Skin epidermis (tissue), 12 donors: ENCODE measurements at regions not wholly inside any gene's neighbourhood (a gene's known extent, or its start where the extent isn't known, plus 50 kb on each side); places are given as distances from the start of the nearest gene placed in this dataset.
"Not testable (repeated sequence)": the region's sequence is repeated elsewhere in the genome, so short reads cannot be mapped to it uniquely, and the experiment has no call there.

Experiments
- H3K27ac ChIP-seq, 21 experiments: fragments of 200-600 bp; sonication (generic) in 11 of 21; one replicate each; pipeline ENCODE4 v1.5.0; 2020; ENCODE audit warnings: mild to moderate bottlenecking in 3 of 21, inconsistent platforms in 2 of 21, moderate library complexity in 2 of 21
- H3K4me3 ChIP-seq, 7 experiments: fragments of 200-600 bp; sonication (generic) in 2 of 7; one replicate each; pipeline ENCODE4 v1.5.0; 2020; ENCODE audit warnings: inconsistent platforms in 2 of 7, mild to moderate bottlenecking in 2 of 7, moderate library complexity in 1 of 7

DNA sequence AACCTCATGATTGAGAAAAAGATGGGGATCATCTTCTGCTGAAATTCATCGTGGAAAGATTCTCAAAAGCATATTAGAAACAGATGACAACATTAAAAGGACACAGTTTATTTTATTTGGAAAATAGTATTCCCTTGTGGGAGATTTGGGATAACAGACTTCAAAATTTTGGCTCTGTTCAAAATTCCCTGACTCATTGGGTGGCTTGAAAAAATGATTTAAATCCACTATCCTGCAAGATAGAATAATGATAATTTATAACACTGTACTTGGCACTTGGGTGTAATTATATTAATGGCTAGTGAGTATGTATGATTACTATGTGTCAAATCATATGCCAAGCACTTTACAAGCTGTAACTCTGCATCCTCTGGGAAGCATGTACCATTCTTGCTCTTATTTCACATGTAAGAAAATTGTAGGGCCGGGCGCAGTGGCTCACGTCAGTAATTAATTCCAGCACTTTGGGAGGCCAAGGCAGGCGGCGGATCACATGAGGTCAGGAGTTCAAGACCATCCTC, 128.8 kb downstream of the LMNTD1 start:
- H3K4me3 ChIP-seq = no peak overlapping the region
- no peak overlapping the region for H3K27ac ChIP-seq

DNA sequence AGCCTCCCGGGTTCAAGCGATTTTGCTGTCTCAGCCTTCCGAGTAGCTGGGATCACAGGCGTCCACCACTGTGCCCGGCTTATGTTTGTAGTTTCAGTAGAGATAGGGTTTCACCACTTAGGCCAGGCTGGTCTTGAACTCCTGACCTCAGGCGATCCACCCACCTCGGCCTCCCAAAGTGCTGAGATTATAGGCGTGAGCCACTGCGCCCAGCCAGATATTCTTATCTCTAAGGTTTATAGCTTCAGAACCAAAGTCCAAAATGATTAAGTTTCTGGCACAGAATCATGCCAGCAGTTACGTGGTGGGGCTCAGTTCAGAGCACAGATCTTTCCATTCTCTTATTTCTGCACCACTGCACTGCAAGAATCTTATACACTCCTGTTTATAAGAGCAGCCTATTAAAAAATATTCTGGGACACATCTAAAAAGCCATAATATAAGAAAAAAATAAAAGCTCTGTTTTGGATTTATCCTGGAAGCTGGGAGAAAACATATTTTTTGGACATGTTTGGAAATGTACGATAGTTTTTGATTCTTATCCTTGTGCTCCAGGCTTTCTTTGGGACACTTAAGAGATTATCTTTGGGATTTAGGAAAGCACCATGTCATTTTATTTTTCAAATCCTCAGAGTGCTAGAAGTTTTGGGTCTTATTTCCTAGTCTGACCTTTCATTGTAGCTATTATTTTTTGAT, 129.6 kb downstream of the LMNTD1 start:
- H3K4me3 ChIP-seq = no peak overlapping the region
- H3K27ac ChIP-seq = no peak overlapping the region

DNA sequence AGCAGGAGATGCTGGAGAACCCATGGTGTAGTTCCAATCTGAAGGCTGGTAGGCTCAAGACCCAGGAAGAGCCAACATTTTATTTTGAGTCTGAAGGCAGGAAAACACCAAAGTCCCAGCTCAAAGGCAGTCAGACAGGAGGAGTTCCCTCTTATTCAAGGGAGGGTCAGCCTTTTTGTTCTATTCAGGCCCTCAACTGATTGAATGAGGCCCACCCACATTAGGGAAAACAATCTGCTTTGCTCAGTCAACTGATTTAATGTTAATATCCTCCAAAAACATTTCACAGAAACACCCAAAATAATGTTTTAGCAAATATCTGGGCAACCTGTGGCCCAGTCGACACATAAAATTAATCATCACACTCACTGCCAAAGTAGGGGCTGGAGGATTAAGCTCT, 130.8 kb downstream of the LMNTD1 start:
- Histone ChIP-seq H3K4me3 (no peak overlapping the region), H3K27ac (no peak overlapping the region)

DNA sequence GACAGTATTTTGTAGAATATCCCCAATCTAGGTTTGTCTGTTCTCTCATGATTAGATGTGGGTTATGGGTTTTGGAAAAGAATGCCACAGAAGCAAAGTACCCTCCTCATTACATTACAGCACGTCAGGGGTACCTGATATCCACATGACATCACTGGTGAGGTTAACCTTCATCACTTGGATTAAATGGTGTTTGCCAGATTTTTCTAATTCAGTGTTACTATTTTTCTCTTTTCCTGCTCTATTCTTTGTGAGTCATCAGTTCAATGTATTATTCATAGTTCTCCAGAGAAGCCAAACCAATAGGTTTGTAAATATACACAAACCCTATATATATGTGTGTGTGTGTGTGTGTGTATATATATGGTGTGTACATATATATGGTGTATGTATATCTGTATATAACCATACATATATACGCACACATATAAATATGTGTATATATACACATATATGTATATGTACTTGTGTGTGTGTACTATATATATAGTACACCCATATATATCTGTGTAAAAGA, 131.4 kb downstream of the LMNTD1 start:
- Histone ChIP-seq H3K27ac (no peak overlapping the region), H3K4me3 (no peak overlapping the region)

DNA sequence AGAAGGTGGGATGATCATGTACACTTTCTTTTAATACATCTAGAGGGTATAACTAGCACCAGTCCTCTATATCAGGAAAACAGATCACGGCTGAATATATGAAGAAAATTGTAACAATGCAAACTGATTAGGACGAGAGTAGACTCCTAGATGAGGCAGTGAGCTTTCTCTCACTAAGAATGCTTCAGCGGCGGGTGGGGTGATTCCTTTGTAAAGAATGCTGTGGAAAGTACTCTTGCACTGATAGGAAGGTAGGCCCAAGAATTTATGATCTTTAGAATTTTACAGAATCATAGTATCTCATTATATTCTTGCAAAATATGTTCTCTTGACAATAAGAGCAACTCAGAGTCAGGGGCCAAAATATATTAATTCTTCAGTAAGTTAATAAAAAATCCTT, 133.0 kb downstream of the LMNTD1 start:
- Histone ChIP-seq H3K4me3 (no peak overlapping the region), H3K27ac (no peak overlapping the region)

DNA sequence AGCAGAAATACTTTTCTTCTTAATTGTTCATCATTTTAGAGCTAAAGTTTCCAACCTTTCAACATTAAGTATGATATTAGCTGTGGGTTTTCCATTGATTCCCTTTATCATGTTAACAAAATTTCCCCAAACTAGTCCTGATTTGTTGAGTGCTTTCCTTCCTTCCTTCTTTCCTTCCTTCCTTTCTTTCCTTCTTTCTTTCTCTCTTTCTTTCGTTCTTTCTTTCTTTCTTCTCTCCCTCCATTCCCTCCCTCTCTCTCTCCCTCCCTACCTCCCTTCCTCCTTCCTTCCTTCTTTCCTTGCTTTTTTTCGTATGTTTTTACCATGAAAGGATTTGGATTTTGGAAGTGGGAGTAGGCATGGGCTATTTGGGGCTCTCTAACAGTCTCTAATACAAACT, 133.5 kb downstream of the LMNTD1 start:
- no peak overlapping the region for H3K4me3 ChIP-seq
- no peak overlapping the region for H3K27ac ChIP-seq

DNA sequence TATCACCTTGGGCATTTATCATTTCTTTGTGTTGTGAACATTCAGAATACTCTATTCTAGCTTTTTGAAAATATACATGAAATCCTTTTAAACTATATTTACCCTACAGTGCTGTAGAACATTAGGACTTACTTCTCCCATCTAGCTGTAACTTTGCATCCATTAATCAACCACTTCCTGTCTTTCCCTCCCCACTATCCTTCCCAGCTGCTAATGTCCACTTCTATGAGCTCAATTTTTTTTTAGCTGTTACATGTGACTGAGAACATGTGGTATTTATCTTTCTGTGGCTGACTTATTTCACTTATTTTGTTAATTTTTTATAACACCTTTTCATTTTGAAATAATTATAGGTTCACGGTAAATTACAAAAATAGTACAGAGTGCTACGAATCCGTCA, 136.0 kb downstream of the LMNTD1 start:
- no peak overlapping the region for H3K4me3 ChIP-seq
- no peak overlapping the region for H3K27ac ChIP-seq

DNA sequence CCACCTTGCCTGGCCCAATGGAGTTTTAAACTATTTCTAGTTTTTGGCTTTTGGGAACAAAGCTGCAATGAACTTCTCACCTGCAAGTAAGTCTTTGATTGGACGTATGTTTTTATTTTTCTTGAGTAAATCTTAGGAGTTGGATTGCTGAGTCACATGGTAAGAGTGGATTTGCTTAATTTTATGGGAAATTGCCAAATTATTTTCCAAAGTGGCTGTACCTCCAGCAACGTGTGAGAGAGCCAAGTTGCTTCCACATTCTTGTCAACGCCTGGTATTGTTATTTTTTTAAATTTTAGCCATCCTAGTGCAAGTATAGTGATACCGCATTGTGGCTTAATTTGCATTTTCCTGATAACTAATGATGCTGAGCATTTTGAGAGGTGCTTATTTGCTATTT, 136.6 kb downstream of the LMNTD1 start:
- no peak overlapping the region for H3K27ac ChIP-seq
- no peak overlapping the region for H3K4me3 ChIP-seq

DNA sequence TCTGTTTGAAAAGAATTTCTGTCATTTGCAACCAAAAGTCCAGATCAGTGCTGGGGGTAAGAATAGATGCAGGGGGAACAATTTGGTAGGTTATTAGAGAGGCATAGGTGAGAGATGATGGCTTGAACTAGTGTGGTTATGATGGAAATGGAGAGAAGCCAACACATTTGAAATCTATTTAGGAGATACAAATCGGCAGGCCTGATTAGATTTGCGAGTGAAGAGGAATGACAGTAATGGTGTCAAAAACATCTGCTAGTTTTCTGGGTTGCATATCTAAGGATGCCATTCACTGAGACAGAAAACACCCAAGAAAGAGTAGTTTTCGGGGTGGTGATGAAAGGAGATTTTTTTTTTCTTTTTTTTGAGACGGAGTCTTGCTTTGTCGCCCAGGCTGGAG, 138.1 kb downstream of the LMNTD1 start:
- Histone ChIP-seq H3K4me3 (no peak overlapping the region), H3K27ac (no peak overlapping the region)

DNA sequence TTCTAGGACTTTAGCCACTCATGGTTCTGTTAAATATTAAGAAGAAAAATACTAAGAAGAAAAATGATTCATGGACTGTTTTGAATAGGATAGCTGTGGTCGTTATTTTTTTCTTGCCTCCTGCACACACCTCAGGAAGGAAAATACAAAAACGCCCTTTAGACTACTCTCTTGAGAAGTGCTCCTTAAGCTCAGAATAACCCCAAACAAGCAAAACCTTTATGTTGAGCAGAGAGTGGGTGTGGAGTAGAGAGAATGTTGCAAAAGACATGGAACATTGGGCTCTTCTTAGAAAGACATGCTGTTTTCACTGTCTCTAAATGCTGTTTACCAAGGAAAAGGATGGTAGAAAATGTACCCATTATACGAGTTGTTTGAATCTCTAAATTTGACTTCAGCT, 140.3 kb downstream of the LMNTD1 start:
- no peak overlapping the region for H3K27ac ChIP-seq
- H3K4me3 ChIP-seq = no peak overlapping the region

DNA sequence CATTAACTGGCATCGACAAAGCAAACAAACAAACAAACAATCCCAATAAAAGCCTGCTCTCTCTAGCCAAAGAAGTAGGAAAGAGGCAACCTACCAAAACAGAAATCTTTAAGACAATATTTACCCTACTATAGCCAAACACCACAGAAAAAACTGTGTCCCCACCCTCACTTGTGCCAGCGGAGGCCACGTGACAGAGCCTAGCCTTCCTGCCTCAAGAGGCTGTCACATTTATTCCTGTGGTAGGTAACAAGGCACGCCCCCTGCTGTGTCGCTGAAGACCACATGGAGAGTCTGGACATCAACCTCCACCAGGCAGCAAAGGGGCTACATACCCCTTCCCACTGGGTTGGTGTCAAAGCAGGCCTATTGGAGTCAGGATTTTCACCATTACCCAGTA, 148.1 kb downstream of the LMNTD1 start:
- Histone ChIP-seq H3K27ac (no peak overlapping the region), H3K4me3 (no peak overlapping the region)

DNA sequence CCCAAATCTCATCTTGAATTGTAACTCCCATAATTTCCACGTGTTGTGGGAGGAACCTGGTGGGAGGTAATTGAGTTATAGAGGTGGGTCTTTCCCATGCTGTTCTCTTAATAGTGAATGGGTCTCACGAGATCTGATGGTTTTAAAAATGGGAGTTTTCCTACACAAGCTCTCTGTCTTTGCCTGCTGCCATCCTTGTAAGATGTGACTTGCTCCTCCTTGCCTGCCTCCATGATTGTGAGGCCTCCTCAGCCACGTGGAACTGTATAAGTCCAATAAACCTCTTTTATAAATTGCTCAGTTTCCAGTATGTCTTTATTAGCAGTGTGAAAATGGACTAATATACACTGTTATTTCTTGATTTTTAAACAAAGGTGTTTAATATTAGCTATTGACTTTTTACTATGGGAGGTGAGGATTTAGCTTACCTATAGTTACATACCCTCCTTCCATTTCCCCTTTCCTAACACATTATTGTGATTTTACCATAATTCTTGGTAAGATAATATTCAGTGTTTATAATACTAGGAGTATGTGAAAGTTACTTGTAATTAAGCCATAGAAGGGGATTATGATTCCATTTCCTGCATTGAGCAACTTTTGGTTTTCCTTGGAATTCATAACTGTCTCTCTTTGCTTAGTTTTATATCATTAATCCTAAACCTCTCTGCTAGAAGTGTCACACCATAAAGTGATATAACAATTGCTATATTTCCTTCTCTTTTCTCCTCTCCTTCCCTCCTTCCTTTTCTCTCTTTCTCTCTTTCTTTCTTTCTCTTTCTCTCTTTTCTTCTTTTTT, 151.0 kb upstream of the KRAS start:
- no peak overlapping the region for H3K4me3 ChIP-seq
- no peak overlapping the region for H3K27ac ChIP-seq

DNA sequence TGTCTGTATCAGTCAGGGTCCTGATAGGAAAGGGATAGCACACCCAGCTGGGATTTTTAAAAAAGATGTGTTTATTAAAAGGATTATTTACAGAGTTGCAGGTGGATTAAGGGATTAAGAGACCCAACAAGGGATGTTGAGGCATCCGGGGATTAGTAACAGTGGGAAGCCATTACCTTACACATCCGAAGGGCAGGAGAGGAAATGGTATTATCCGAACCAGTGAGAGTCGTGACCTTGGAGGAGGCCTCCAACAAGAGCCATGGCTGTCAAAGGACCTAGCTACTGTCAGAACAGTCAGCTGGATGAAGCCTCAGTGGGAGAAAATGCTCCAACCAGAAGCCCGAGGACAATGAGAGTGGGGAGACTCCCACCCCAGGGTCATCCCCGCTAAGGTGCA, 146.3 kb upstream of the KRAS start:
- H3K4me3 ChIP-seq = no peak overlapping the region
- H3K27ac ChIP-seq = no peak overlapping the region

DNA sequence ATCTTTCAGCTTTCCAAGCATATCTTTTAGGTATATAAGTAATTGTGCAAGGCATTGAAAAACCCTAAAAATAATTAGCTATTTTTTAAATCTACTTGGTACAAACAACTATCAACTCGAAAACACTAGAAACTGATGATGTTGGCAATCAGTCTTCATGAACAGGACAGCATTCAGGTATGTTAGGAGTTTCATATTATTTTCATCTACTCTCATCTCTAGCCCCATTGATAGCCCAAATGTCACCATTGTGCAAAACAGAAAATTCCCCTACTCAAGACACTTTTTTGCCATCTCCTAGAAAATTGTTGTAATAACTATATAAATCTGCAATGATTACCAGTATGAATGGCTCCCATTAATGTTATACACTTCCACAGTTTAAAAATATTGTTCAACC, 144.5 kb upstream of the KRAS start:
- no peak overlapping the region for H3K4me3 ChIP-seq
- no peak overlapping the region for H3K27ac ChIP-seq

DNA sequence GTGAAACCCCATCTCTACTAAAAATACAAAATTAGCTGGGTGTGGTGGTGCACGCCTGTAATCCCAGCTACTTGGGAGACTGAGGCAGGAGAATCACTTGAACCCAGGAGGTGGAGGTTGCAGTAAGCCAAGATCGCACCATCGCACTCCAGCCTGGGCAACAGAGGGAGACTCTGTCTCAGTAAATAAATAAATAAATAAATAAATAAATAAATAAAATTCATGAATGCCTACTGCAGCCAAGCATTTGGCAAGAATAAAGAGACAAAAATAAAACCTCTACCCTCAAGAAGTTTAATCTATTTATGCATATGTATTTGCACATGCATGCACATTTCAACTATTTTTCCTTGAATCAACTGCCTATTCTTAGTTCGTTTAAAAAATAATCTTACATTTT, 144.0 kb upstream of the KRAS start:
- not testable (repeated sequence) for H3K4me3 ChIP-seq, H3K27ac ChIP-seq

DNA sequence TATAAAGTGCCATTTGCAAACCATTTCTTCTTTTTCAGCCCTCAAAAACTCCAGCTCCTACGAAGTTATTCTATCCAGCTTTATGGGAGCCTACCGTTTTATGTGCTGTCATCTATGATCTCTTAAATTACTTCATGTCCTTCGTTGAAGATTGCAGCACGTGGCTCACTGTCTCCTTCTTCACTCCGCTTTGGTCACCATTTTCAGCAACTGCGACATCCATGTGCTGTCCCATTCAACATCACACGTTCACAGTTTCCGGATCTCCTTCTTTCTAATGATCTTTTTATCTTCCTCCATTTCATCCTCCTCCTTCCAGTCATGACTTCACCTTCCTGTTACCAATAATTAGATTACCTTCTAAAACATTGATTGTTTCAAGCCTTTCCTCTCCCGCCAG, 143.3 kb upstream of the KRAS start:
- H3K4me3 ChIP-seq = no peak overlapping the region
- no peak overlapping the region for H3K27ac ChIP-seq

DNA sequence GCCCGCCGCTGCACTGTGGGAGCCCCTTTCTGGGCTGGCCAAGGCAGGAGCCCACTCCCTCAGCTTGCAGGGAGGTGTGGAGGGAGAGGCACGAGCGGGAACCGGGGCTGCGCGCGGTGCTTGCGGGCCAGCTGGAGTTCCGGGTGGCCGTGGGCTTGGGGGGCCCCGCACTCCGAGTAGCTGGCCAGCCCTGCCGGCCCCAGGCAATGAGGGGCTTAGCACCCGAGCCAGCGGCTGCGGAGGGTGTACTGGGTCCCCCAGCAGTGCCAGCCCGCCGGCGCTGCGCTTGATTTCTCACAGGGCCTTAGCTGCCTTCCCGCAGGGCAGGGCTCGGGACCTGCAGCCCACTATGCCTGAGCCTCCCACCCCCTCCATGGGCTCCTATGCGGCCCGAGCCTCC, 140.6 kb upstream of the KRAS start:
- not testable (repeated sequence) for H3K27ac ChIP-seq, H3K4me3 ChIP-seq

DNA sequence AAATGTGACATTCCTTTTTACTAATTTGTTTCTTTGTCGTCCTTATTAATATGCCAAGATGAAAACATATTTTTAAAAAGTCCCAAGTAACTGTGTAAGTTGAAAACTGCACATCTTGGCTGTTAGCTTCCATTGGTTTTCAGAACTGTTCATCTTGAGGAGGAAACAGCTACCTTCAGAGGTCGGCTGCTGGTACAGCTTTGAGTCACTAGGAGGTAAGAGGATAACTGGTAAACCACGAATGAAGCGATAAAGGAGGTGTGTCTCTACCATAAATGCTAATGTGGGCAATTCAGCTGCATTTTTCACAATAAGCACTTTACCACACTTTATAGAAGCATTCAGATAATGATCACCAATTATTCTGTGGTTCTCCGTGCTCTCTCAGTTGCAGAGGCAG, 137.5 kb upstream of the KRAS start:
- H3K27ac ChIP-seq = no peak overlapping the region
- H3K4me3 ChIP-seq = no peak overlapping the region

DNA sequence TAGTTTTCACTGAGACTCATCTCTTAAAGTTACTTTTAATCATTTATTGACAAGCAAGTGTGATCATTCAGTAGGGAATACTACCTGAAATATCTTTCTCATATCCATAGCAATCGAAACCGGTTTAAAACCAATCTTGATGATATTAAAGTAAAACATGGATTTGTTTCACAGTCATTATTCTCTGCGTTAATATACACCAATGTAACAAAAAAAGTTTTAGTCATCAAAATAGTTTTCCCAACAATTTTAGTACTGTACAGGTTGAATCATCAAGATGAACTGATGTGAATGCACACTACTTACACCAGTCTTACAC, 137.0 kb upstream of the KRAS start:
- H3K27ac ChIP-seq = no peak overlapping the region
- no peak overlapping the region for H3K4me3 ChIP-seq

DNA sequence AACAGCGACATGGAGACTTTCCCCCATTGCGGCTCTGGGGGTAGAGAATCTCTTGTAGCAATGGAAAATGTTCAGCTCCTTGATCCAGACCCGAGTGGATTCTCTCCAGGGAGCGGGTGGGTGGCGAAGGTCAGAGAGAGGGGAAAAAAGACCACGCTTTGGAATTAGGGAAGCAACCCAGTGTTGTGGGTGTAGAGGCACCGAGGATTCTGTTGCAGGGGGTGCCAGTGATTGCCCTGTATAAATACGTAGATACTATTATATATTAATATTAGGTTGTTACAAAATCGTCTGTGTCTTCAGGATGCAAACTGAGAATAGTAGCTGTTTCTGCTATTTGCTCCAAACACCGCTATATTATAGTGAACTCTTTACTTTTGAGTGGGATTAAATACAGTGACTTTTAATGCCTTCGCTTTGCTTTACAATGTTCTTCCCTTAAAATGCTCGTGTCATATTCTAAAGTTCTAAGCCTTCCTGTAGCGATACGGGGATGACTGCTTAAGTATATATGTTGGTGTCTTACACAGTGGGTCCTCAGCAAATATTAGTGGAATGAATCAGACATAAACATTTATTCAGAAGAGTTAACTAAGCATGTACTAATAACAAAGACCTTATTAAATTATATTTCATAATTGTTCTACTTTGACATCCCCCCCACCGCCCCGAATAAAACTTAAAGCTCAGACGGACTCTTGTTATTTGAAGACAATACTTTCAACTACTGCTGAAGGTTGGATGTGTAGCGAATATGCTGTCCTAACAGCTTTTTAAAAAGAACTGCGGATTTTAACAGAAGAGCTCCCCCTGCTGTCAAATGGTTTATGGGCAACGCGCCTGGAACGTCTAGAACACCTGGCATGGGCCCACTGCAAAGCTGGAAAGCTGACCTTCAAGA, 136.4 kb upstream of the KRAS start:
- Histone ChIP-seq H3K27ac (peak overlapping the region; percentile 86 to 99 (median 99)), H3K4me3 (peak overlapping the region; percentile 54 to 76 (median 64))
